Uterus (tissue), 3 donors: ENCODE measurements at regions not wholly inside any gene's neighbourhood (a gene's known extent, or its start where the extent isn't known, plus 50 kb on each side); places are given as distances from the start of the nearest gene placed in this dataset.
A peak's percentile ranks its signal among the peaks of the same experiment; 100 is the strongest.

ENCODE experiments used
- DNase-seq, 2 donors: peaks; one replicate each; pipeline ENCODE4 v3.0.0-alpha.2; 2019 to 2020
- H3K27ac ChIP-seq, 2 donors: fragments of 200-600 bp; sonication (generic); 1 replicate in 1 of 2; 2 replicates in 1 of 2; pipeline ENCODE4 v1.5.1; 2016 to 2018
- H3K27me3 ChIP-seq, 2 donors: fragments of 200-600 bp; sonication (generic); one replicate each; pipeline ENCODE4 v1.5.1; 2018 to 2019; ENCODE audit warnings: control low read depth in 1 of 2
- H3K36me3 ChIP-seq, 2 donors: fragments of 200-600 bp; sonication (generic); one replicate each; pipeline ENCODE4 v1.5.1; 2019; ENCODE audit warnings: control low read depth in 1 of 2
- H3K4me1 ChIP-seq, 2 donors: fragments of 200-600 bp; sonication (generic); one replicate each; pipeline ENCODE4 v1.5.1; 2018 to 2019; ENCODE audit warnings: control low read depth in 1 of 2
- H3K4me3 ChIP-seq, 2 donors: fragments of 200-600 bp; sonication (generic); 1 replicate in 1 of 2; 2 replicates in 1 of 2; pipeline ENCODE4 v1.5.1; 2018 to 2019; ENCODE audit warnings: mild to moderate bottlenecking in 1 of 2
- H3K9me3 ChIP-seq, 2 donors: fragments of 200-600 bp; sonication (generic); one replicate each; pipeline ENCODE4 v1.5.1; 2019; ENCODE audit warnings: control low read depth in 1 of 2
- POLR2A ChIP-seq, 2 donors: fragments of 450-650 bp; IDR thresholded peaks; one replicate each; pipeline ENCODE4 v1.6.1; 2016; ENCODE audit warnings: antibody characterized with exemption in 2 of 2, mild to moderate bottlenecking in 1 of 2, moderate library complexity in 1 of 2
- intact Hi-C: fragments of 100-400 bp; cut with DNase I; formaldehyde crosslinking; loops from one replicate; pipeline ENCODE4 v1.15.1; 2023; ENCODE audit warnings: low total_unique reads
- TF ChIP-seq, protein P1 (sequence below), 4 experiments: fragments of 200-600 bp in 2 of 4; fragments of 450-650 bp in 2 of 4; sonication (generic) in 2 of 4; IDR thresholded peaks; one replicate each; pipeline ENCODE4 v1.5.1; 2016 to 2019; ENCODE audit warnings: antibody characterized with exemption in 4 of 4, mild to moderate bottlenecking in 2 of 4, moderate library complexity in 1 of 4
- donor health status: DM: yes; HTN: yes; CAD: no.

DNA sequence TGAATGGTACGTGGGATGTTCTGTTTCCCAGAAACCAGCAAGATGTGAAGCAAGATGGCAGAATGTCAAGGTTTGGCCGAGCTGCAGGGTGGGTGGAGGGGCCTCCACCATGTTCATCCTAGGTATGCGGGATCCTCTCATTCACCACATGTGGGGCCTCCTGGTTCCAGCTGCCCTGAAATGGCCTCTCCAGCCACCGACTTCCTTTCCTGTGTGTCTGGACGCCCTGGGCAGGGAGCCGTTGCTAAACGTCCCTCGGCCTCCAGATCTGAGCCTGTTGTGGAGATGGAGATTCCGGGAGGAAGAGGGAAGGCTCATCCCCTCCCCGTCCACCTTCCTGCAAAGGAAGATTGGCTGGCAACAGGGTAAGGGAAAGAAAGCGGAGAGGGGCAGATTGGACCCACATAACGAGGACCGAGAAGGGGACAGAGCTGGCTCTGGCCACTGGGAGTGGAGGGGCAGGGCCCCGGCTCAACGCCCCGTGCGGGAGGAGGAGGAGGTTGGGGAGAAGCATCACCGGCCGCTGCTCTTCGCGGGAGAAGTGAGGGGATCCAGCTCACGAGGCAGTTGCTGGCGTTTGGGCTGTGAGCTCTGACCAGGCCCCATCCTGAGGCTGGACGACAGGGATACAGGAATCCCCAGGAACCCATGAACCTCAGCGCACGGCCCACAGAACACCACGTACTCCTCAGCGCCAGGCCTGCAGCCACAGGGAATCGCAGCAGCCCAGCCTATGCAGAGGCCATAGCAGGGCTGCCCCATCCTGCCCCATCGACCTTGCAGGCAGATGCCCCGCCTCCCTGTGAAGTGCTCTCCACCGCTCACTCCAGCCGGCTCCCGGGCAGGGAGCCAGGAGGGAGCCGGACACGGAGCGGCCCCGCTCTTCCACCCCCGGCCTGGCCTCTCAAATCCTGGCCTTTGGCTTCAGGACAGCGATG is 98.3 kb downstream of the FOXL3 start:
- H3K36me3 ChIP-seq = no peaks in the 10 kb centered on the region
- intact Hi-C loops = no loop called here
- no peak for TF ChIP-seq POLR2A (IDR thresholded peaks at IDR 0.05)
- TF ChIP-seq, protein P1, sequence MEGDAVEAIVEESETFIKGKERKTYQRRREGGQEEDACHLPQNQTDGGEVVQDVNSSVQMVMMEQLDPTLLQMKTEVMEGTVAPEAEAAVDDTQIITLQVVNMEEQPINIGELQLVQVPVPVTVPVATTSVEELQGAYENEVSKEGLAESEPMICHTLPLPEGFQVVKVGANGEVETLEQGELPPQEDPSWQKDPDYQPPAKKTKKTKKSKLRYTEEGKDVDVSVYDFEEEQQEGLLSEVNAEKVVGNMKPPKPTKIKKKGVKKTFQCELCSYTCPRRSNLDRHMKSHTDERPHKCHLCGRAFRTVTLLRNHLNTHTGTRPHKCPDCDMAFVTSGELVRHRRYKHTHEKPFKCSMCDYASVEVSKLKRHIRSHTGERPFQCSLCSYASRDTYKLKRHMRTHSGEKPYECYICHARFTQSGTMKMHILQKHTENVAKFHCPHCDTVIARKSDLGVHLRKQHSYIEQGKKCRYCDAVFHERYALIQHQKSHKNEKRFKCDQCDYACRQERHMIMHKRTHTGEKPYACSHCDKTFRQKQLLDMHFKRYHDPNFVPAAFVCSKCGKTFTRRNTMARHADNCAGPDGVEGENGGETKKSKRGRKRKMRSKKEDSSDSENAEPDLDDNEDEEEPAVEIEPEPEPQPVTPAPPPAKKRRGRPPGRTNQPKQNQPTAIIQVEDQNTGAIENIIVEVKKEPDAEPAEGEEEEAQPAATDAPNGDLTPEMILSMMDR (IDR thresholded peaks at IDR 0.05) = no peak
- peak in 1 of 2 donors; percentile 11 for DNase-seq
- no peaks in the 10 kb centered on the region for H3K27me3 ChIP-seq
- no peak overlapping the region for H3K27ac ChIP-seq
- H3K4me1 ChIP-seq = no peaks in the 10 kb centered on the region
- H3K9me3 ChIP-seq = no peaks in the 10 kb centered on the region
- H3K4me3 ChIP-seq = no peak overlapping the region

DNA sequence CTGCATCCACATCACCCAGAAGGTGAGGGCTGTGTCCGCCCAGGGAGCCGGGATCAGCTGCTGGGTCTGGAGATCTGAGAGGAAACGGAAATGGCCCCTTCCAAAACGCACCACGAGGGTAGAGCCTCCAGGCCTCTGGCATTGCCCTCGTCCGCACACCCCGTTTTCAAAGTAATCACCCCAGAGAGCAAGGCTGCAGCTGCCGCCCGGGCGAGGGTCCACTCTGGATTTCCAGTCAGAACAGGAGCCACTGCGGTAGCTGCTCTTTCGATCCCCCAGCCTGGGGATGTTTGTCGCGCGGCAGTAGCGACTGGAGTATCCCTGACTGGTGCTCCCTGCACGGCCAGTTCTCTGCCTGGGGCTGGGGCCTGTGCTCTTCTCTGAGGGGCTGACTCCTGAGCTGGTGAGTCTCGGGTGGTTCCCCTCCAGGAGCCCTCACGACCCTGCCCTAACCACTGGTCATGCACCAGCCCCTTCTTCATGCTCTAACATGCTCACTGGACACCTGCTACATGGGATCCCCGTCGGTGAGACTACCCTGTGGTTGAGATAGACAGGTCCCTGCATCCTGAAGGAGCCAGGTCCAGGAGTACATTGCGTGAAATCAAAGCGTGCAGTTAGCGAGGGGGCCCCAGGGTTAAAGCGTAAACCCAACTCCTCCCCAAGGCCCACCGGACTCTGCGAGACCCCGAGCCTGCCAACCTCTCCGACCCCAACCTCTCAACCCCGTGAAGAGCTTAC is 99.2 kb downstream of the FOXL3 start:
- Histone ChIP-seq H3K27ac (no peak overlapping the region), H3K4me1 (no peaks in the 10 kb centered on the region), H3K27me3 (no peaks in the 10 kb centered on the region), H3K9me3 (no peaks in the 10 kb centered on the region), H3K36me3 (no peaks in the 10 kb centered on the region), H3K4me3 (no peak overlapping the region)
- intact Hi-C loops = no loop called here
- peak in 1 of 2 donors; percentile 5 for DNase-seq
- TF ChIP-seq POLR2A (IDR thresholded peaks at IDR 0.05) = no peak
- TF ChIP-seq, protein P1 (IDR thresholded peaks at IDR 0.05) = no peak

DNA sequence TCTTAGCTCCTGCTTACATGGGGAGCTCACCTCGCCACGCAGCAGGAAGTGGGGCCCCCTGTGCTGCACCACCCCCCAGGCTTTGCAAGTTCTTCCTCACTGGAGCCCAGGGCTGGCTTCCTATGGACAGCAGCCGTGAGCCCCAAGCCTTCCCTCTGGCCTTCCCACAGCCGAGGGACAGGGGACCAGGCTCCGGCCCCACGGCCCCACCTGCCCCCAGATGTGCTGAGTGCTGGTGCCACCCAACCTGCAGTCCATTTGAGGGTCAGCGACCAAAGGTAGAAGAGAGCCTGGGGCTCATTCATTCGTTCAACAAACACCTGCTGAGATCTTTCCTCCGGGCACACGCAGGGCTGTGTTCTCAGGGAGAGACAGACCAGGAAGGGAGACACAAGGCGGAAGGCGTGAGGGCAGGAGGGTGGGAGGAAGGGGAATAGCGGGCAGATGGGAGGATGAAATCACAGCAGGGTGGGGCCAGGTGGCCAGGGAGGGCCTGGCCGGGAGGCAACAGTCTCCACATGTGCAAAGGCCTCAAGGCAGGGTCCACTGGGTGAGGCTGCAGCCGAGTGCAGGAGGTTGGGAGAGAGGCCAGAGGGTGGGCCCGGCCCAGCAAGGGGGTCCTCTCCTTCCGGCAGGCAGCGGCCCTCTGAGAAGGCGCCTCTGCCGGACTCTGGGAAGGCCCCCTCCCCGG is 100.1 kb downstream of the FOXL3 start:
- Histone ChIP-seq H3K27ac (no peak overlapping the region), H3K27me3 (no peaks in the 10 kb centered on the region), H3K36me3 (no peaks in the 10 kb centered on the region), H3K4me3 (no peak overlapping the region), H3K4me1 (no peaks in the 10 kb centered on the region), H3K9me3 (no peaks in the 10 kb centered on the region)
- DNase-seq = peak; percentile 8 to 9
- intact Hi-C loops = no loop called here
- TF ChIP-seq, protein P1 (IDR thresholded peaks at IDR 0.05) = no peak
- TF ChIP-seq POLR2A (IDR thresholded peaks at IDR 0.05) = no peak

DNA sequence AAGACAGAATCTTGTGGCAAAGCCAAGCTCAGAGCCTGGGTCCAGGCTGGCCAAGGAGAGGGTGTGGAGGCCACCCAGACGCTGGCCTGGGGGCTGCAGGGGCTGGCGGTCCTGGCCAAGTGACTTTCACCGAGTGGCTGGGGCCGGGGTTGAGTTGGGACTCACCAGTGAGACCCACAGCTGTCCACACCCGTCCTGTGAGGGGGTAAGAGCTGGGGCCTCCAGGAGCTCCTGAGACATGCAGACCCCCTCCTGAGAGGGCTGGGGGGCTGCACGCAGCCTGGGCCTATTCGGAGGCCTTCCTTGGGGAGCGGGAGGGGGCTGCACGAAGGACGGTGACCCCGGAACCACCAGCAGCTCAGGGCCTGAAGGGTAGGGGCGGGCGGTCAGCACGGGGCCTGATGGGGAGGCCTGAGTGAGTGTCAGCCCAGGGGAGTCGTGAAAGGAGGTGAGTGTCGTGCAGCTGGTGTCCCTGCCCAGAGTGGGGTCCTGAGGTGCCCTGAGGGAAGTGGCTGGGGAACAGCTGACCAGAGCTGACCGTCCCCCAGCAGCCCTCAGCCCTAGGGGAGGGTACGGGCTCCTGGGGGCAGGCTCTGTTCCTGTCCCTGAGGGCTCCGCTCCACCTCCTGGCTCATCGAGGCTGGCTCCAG is 100.9 kb downstream of the FOXL3 start:
- no peaks in the 10 kb centered on the region for H3K4me1 ChIP-seq
- intact Hi-C loops = no loop called here
- H3K9me3 ChIP-seq = peaks cover 0 to 6% of the 10 kb centered on the region in 2 donors
- no peaks in the 10 kb centered on the region for H3K36me3 ChIP-seq
- DNase-seq = peak in 1 of 2 donors; percentile 11
- no peak overlapping the region for H3K4me3 ChIP-seq
- TF ChIP-seq POLR2A (IDR thresholded peaks at IDR 0.05) = no peak
- TF ChIP-seq, protein P1 (IDR thresholded peaks at IDR 0.05) = no peak
- no peak overlapping the region for H3K27ac ChIP-seq
- no peaks in the 10 kb centered on the region for H3K27me3 ChIP-seq
